Coronary artery (tissue), 2 donors: ENCODE measurements at regions not wholly inside any gene's neighbourhood (a gene's known extent, or its start where the extent isn't known, plus 50 kb on each side); places are given as distances from the start of the nearest gene placed in this dataset.

ENCODE experiments used
- DNase-seq: peaks from one replicate; pipeline ENCODE4 v3.0.0-alpha.2; 2017; ENCODE audit warnings: low spot score
- H3K27ac ChIP-seq, 2 donors: fragments of 200-600 bp; sonication (generic); one replicate each; pipeline ENCODE4 v1.5.1; 2016 to 2019
- H3K4me3 ChIP-seq: fragments of 200-600 bp; sonication (generic); 2 replicates; pipeline ENCODE4 v1.5.1; 2016; ENCODE audit warnings: mild to moderate bottlenecking, moderate library complexity
- CTCF ChIP-seq: fragments of 200-600 bp; sonication (generic); IDR thresholded peaks from one replicate; pipeline ENCODE4 v1.5.1; 2019; ENCODE audit warnings: antibody characterized with exemption

GRCh38 chr2:21658907-21659477 is 535.2 kb downstream of the TDRD15 start:
- no peak overlapping the region for H3K27ac ChIP-seq
- no peak for TF ChIP-seq CTCF
- DNase-seq: no peak
- H3K4me3 ChIP-seq: no peak overlapping the region

GRCh38 chr2:21664083-21664482 is 540.3 kb downstream of the TDRD15 start:
- no peak for TF ChIP-seq CTCF
- Histone ChIP-seq H3K4me3 (no peak overlapping the region), H3K27ac (no peak overlapping the region)
- DNase-seq: no peak

GRCh38 chr2:21667638-21668037 is 543.9 kb downstream of the TDRD15 start:
- no peak for DNase-seq
- Histone ChIP-seq H3K27ac (no peak overlapping the region), H3K4me3 (no peak overlapping the region)
- TF ChIP-seq CTCF: no peak

- no peak for TF ChIP-seq CTCF
- no peak for DNase-seq
- H3K27ac ChIP-seq: no peak overlapping the region
- H3K4me3 ChIP-seq: no peak overlapping the region
These were observed 544.4 kb downstream of the TDRD15 start for GRCh38 chr2:21668078-21668710.

GRCh38 chr2:21676041-21676440 is 552.3 kb downstream of the TDRD15 start:
- TF ChIP-seq CTCF: no peak
- Histone ChIP-seq H3K27ac (no peak overlapping the region), H3K4me3 (no peak overlapping the region)
- DNase-seq: no peak

GRCh38 chr2:21676676-21677075 is 552.9 kb downstream of the TDRD15 start:
- no peak for DNase-seq
- H3K4me3 ChIP-seq: no peak overlapping the region
- no peak for TF ChIP-seq CTCF
- no peak overlapping the region for H3K27ac ChIP-seq

GRCh38 chr2:21683838-21684237 is 560.1 kb downstream of the TDRD15 start:
- H3K4me3 ChIP-seq: no peak overlapping the region
- H3K27ac ChIP-seq: no peak overlapping the region
- no peak for TF ChIP-seq CTCF
- no peak for DNase-seq
